ENCODE measurements at regions not wholly inside any gene's neighbourhood (a gene's known extent, or its start where the extent isn't known, plus 50 kb on each side); places are given as distances from the start of the nearest gene placed in this dataset.
"Not testable (repeated sequence)": the region's sequence is repeated elsewhere in the genome, so short reads cannot be mapped to it uniquely, and the experiment has no call there.

DNA sequence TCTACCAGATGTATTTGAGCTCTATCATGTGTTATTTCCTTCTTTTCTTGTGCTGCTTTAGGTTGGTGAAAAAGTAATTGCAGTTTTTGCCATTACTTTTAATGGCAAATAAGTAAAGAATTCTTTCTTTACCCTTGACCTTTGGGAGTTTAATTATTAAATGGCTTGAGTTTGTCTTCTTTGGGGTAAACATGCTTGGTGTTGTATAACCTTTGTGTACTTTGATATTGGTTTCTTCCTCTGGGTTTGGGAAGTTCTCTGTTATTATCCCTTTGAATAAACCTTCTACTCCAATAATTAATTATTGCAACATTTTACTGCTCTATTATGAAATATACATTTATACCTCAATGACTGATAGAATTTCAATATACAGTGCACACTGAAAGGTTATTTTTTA lies 709.4 kb downstream of the PCDH17 start:
- DNase-seq (ENCODE audit: insufficient read length, low spot score) (no peak), FAIRE-seq (no peak)
- TF ChIP-seq CTCF (IDR thresholded peaks at IDR 0.05; ENCODE audit: insufficient read depth, missing control alignments): no peak

DNA sequence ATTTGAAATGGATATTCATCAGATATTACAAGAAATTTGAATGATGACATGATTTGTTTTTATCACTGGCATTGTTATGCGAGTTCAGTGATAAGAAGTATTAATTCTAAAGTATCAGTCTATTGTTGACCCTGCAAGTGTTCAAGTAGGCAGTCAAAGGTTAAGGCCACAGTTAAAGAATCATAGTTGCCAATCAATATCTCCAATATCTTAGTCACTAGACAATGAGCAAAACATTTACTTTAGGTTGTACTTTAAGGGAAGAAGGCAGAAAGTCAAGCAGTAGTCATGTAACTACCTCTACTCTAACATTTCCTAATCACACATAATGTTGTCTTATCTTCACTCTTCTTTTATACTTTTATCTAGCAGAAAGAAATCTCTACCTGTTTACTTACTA lies 709.8 kb downstream of the PCDH17 start:
- FAIRE-seq: no peak

DNA sequence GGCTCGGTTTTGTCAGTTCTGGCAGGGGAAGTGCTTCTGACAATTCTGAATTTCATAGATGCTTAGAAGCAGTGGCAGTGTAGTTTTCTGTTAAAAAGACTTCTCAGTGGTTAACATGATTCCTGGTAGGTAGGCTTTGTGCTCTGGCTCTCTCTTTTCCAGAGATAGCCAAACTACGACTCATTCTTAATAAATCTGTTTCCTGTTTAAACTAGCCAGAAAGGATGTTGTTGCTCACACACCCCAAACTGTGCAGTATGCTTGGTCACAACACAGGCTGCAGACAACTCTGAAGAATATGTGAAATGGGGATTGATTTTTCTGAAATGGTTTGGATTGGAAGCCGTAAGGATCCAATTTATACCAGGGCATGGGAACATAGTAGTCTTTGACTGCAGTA lies 711.5 kb downstream of the PCDH17 start:
- no peak for DNase-seq (ENCODE audit: insufficient read length, low spot score)
- no peak for TF ChIP-seq CTCF (IDR thresholded peaks at IDR 0.05; ENCODE audit: insufficient read depth, missing control alignments)
- no peak for FAIRE-seq

More for the DNA sequence above, 709.8 kb downstream of the PCDH17 start:
- no peak for DNase-seq (ENCODE audit: insufficient read length, low spot score)
- no peak for TF ChIP-seq CTCF (IDR thresholded peaks at IDR 0.05; ENCODE audit: insufficient read depth, missing control alignments)

DNA sequence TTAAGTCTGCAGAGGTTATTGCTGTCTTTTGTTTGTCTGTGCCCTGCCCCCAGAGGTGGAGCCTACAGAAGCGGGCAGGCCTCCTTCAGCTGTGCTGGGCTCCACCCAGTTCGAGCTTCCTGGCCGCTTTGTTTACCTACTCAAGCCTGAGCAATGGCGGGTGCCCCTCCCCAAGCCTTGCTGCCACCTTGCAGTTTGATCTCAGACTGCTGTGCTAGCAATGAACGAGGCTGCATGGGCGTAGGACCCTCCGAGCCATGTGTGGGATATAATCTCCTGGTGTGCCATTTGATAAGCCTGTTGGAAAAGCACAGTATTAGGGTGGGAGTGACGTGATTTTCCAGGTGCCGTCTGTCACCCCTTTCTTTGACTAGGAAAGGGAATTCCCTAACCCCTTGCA lies 720.6 kb downstream of the PCDH17 start:
- DNase-seq (ENCODE audit: insufficient read length, low spot score); FAIRE-seq: not testable (repeated sequence)

- FAIRE-seq (no peak), DNase-seq (ENCODE audit: insufficient read length, low spot score) (no peak)
- TF ChIP-seq CTCF (IDR thresholded peaks at IDR 0.05; ENCODE audit: insufficient read depth, missing control alignments): no peak
These were observed 738.4 kb downstream of the PCDH17 start for GRCh38 chr13:58369936-58370335.

- no peak for DNase-seq (ENCODE audit: insufficient read length, low spot score)
- no peak for TF ChIP-seq CTCF (IDR thresholded peaks at IDR 0.05; ENCODE audit: insufficient read depth, missing control alignments)
- no peak for FAIRE-seq
These were observed 744.8 kb downstream of the PCDH17 start for GRCh38 chr13:58376349-58376748.

- no peak for DNase-seq (ENCODE audit: insufficient read length, low spot score)
- no peak for TF ChIP-seq CTCF (IDR thresholded peaks at IDR 0.05; ENCODE audit: insufficient read depth, missing control alignments)
These were observed 745.2 kb downstream of the PCDH17 start for GRCh38 chr13:58376775-58377174.

DNA sequence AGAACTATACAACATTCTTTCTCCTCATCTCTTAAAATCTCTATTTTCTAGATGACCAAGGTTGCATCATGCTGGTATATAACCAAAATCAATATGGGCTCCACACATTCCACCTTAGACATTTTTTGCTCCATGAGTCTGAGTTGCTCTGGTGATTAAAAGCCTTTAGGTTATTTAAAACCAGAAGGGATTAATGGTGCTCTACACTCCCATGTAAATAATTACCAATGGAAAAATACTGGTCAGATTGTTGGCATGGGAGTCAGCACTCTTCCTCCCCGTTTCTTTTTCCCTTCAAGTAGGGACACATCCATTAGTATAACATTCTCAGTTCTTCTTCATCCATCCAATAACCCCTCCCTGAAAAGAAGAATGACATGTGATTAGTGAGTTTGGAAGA lies 747.7 kb downstream of the PCDH17 start:
- no peak for DNase-seq (ENCODE audit: insufficient read length, low spot score)
- no peak for FAIRE-seq

More at GRCh38 chr13:58376775-58377174, 745.2 kb downstream of the PCDH17 start:
- no peak for FAIRE-seq

GRCh38 chr13:58385336-58385735 lies 753.8 kb downstream of the PCDH17 start:
- not testable (repeated sequence) for FAIRE-seq; DNase-seq (ENCODE audit: insufficient read length, low spot score)

More for the DNA sequence above, 747.7 kb downstream of the PCDH17 start:
- TF ChIP-seq CTCF (IDR thresholded peaks at IDR 0.05; ENCODE audit: insufficient read depth, missing control alignments): no peak
